C4-2B (cell line): ENCODE measurements at regions not wholly inside any gene's neighbourhood (a gene's known extent, or its start where the extent isn't known, plus 50 kb on each side); places are given as distances from the start of the nearest gene placed in this dataset.

ENCODE experiments used
- ZFX ChIP-seq: fragments of 450-650 bp; IDR thresholded peaks from 2 replicates; pipeline ENCODE4 v1.6.1; 2017
- TF ChIP-seq, protein P1 (sequence below): fragments of 450-650 bp; conservative IDR thresholded peaks from 2 replicates; pipeline ENCODE4 v1.5.1; 2017; ENCODE audit warnings: mild to moderate bottlenecking

GRCh38 chr7:125112850-125113249 lies 183.2 kb upstream of the POT1 start:
- TF ChIP-seq, protein P1, sequence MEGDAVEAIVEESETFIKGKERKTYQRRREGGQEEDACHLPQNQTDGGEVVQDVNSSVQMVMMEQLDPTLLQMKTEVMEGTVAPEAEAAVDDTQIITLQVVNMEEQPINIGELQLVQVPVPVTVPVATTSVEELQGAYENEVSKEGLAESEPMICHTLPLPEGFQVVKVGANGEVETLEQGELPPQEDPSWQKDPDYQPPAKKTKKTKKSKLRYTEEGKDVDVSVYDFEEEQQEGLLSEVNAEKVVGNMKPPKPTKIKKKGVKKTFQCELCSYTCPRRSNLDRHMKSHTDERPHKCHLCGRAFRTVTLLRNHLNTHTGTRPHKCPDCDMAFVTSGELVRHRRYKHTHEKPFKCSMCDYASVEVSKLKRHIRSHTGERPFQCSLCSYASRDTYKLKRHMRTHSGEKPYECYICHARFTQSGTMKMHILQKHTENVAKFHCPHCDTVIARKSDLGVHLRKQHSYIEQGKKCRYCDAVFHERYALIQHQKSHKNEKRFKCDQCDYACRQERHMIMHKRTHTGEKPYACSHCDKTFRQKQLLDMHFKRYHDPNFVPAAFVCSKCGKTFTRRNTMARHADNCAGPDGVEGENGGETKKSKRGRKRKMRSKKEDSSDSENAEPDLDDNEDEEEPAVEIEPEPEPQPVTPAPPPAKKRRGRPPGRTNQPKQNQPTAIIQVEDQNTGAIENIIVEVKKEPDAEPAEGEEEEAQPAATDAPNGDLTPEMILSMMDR: no peak
- no peak for TF ChIP-seq ZFX
